Activated CD4-positive, alpha-beta T cell treated with anti-CD3 and anti-CD28 coated beads for 4 hours (primary cell): ENCODE measurements at regions not wholly inside any gene's neighbourhood (a gene's known extent, or its start where the extent isn't known, plus 50 kb on each side); places are given as distances from the start of the nearest gene placed in this dataset.
"Not testable (repeated sequence)": the region's sequence is repeated elsewhere in the genome, so short reads cannot be mapped to it uniquely, and the experiment has no call there.

ENCODE experiments used
- DNase-seq, 2 donors: peaks; one replicate each; pipeline ENCODE4 v3.0.0-alpha.2; 2020

GRCh38 chr20:48141660-48142515 is 356.6 kb upstream of the SULF2 start:
- DNase-seq = no peak

DNA sequence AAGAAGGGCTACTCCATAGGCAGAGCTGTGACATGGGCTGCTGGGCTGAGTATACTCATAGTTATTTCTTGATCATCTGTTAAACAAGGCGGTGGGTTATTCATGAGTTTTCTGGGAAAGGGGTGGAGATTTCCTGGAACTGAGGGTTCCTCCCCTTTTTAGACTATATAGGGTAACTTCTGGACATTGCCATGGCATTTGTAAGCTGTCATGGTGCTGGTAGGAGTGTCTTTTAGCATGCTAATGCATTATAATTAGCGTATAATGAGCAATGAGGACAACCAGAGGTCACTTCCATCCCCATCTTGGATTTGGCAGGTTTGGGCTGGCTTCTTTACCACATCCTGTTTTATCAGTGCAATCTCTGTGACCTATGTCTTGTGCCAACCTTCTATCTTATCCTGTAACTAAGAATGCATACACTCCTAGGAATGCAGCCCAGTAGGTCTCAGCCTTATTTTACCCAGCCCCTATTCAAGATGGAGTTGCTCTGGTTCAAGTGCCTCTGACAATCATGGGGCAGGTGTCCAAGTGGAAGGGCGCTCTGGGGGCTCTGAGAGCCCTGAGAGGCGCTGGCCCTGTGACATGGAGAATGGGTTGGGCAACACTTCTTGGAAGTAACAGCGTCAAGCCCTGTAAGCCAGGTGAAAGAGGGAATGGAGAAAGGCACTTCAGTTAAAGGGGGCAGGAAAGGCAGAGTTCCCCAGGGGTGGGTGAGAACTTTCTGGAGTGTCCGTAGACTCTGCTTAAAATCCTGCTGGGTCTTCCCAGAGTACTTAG is 354.2 kb upstream of the SULF2 start:
- no peak for DNase-seq

- DNase-seq = no peak
These were observed 347.6 kb upstream of the SULF2 start for GRCh38 chr20:48132834-48133233.

DNA sequence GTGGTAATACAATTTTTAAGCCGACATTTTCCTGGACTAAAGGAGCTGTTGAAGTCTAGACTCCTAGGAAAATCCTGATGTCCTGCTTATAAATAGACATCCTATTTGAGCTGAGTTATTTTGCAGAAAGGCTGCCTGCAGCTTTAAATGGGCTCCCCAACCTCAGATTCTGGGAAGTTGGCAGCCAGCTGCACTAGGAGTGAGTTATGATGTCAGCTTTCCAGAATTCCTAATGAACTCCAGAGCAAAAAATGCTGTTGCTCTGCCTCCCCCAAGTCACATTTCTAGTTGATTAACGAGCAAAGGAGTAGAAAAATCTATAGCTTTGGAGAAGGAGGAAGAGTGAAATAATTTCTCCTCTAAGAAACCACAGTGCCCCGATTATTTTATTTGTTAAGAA is 346.3 kb upstream of the SULF2 start:
- DNase-seq = no peak

DNA sequence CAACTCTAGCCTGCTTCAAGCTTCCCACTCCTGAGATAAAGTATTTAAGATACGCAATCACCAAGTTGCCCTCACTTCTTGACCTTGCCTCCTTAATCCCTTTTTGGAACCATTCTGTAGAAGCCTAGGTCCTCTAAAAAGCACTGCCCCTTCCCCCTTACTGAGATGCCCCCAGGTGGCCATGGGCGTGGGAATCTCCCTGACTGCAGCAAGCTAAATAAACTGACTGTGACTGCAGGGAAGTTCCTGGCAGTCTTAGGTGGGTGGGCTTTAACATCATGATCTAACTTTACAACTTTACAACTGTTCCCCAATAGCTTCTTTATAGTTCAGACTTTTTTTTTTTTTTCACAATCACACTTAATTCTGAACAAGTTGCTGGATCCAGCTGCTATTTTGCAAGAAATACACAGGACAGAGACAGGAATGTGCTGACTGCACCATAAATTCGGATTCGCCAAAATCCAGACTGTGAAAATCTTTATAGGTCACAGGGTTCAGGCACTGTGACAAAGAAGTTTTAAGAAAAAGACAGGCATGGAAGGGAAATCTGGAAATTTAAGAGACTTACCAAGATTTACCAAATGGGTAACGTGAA is 344.2 kb upstream of the SULF2 start:
- no peak for DNase-seq

DNA sequence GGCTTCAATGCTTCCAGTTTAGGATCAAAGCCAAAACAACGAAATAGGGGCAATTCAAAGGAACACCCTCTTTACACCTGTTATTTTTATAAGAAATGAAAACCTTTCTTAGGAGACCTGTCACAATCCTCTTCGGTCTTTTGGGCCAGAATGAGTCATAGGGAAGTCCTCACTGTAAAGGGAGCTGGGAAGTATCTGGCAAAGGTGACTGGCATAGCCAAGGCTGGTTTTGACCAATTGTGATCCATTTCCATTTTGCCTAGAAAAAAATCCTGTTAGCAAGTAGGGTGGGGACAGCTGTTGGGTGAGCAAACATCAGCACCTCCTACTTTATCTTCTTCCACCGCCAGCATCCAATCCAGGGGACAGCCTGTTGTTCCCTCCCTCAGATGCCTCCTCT is 343.2 kb upstream of the SULF2 start:
- DNase-seq = no peak

DNA sequence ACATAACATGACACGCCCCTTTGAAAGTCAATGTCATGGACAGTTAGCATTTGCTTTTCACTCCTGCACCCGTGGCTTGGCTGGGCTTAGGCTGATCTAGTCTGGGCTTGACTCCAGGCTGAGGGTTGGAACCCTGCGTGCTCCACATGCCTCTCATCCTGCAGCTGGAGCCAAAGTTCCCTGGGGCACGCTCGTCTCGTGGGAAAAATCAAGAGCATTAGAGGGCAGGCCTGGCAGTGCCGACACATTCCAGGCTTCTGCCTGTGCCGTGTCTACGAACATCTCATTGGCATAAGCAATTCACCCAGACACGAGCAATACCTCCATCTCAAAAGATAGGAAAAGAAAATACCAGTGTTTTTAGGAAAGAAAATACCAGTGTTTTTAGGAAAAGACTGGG is 342.7 kb upstream of the SULF2 start:
- not testable (repeated sequence) for DNase-seq

DNA sequence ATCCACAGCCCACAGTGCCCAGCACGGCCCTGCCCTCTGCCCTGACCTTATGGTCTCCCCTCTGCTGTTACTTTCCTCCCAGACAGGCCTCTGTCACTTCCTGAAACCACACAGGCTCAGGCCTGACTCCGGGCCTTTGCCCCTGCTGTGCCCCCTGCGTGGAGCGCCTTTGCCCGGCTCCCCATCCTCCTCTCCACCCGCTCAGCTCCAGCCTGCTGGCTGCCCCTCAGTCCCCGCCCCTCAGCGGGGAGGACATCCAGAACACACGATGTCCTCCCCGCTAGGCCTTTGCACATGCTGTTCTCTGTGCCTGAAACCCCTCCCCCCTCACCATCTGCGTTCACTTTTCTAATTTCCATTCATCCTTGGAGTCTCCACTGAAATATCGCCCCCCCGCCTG is 341.9 kb upstream of the SULF2 start:
- DNase-seq = not testable (repeated sequence)

GRCh38 chr20:48126227-48126740 is 341.0 kb upstream of the SULF2 start:
- no peak for DNase-seq

- no peak for DNase-seq
These were observed 339.7 kb upstream of the SULF2 start for GRCh38 chr20:48124960-48125359.

- no peak for DNase-seq
These were observed 339.0 kb upstream of the SULF2 start for GRCh38 chr20:48124181-48124782.

GRCh38 chr20:48120120-48120519 is 334.8 kb upstream of the SULF2 start:
- DNase-seq = no peak

DNA sequence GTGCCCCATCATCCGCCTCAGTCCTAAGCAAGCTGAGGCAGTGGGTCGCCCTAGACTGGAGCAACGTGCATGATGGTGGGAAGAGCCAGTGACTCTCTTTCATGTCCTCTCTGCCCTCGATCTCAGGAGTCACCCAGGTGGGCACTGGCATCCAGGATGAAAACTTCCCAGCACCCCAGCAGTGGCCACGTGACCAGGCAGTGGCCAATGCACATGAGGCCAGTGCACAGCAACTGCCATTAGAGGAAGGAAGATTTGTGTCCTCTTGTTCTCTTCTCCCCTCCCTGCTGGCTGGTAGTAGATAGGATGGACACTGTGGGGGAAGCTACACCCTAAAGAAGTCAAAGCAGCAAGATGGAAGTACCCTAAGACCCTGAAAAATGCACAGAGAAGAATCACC is 334.1 kb upstream of the SULF2 start:
- not testable (repeated sequence) for DNase-seq

DNA sequence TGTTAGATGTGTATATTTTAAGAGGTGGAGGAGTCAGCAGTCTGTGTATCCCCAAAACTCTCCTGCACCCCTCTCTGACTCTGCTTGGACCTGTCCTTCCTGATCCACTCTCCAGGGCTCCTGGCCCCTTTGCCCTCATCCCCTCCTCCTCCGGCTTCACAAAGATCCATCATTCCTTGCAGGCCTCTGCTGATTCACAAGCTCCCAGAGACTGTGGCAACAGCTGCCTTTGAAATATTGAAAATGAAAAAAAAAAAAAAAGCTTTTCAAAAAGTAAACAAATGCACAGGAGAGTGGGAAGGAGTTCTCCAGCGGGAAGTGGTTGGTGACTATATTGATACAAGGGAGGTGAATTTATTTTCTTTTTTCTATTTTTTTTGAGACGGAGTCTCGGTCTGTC is 330.2 kb upstream of the SULF2 start:
- no peak for DNase-seq

- no peak for DNase-seq
These were observed 322.3 kb upstream of the SULF2 start for GRCh38 chr20:48107560-48107959.

DNA sequence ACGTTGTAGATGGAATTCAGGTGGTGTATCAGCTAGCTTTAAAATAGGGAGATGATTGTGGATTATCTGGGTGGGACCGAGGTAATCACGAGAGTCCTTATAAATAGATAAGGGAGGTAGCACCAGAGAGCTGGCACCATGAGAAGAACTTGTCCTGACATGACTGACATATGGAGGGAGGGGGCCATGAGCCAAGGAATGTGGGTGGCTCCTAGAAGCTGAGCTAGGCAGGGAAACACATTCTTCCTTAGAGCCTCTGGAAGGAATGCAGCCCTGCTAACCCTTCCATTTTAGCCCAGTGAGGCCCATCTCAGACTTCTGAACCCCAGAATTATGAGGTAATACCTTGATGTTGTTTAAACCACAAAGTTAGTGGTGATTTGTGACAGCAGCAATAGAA is 321.1 kb upstream of the SULF2 start:
- no peak for DNase-seq

DNA sequence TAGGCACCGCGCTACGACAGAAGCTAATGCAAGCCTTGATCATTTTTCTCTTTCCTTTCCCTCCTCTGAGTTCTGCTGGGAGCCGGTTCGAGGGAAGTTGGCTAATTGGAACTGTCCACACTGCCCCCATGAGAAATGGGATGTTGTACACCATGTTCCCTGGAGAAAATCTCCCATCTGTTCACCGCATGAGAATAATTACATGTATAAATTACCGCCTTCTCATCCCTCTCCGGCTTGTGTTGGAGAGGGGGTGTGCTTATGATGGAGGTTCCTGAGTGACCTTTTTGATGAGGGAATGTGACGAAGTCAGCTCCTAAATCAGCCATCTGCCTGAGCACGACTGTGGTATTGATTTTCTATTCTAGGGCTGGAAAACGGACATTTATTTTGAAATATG is 320.2 kb upstream of the SULF2 start:
- DNase-seq = no peak

DNA sequence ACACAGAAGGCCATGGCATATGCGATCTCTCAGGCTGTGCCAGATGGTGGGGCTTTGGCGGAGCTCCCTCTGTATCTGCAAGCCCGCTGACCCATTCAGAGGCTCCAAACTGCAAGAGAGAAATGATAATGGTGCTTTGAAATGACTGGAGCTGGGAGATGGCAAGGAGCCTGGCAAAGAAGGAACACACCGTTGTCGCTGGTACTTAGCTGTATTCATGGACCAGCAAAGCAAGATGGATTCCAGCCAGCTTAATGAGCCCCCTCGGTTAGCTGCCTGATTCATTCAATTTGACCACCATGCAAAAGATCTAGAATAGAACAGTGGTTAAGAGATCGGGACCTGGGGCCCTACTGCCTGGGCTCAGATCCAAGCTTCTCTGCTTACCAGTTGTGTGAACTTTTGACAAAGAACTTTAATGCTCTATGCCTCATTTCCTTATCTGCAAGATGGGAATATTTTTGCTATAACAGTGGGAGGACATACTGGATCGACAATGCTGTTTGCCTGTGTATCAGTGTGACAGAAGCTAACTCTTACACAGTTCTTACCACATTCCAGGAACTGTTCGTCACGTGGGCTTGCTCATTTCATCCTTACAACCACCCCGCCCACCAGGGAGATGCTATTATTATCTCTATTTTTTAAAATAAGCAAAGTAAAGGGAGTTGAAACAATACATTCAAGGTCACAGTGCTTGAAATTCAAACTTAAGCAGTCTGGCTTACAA is 317.8 kb upstream of the SULF2 start:
- no peak for DNase-seq

DNA sequence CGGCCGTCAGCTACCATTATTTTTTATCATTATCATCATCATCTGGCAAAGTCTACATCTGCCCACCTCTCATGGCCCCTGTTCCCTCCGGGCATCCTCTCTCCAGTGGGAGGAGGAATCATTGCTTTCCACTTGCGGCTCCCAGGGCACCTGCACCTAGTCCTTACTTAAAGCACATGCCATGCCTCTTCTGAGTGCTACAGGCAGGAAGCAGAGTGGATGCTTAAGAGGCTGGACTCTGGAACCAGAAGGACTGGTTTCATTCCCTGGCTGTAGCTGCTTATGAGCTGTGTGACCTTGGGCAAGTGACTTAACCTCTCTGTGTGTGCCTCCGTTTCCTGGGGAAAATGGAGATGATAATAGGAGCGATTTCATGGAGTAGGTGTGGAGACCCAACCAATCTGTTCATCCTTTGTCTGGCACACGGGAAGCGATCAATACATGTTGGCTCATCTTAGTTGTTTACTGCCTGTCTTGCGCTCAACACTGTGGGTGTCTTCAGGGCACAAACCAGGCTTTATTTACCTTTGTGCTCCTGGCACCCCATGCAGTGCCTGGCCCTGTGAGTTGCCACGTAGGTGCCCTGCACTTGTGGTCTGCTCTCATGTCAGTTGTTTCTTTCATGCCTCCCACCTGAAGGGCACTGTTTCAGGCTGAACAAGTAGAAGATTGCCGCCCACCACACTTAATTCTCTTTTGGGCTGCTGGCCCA is 317.0 kb upstream of the SULF2 start:
- DNase-seq = no peak

- DNase-seq = no peak
These were observed 315.2 kb upstream of the SULF2 start for GRCh38 chr20:48100483-48100882.

DNA sequence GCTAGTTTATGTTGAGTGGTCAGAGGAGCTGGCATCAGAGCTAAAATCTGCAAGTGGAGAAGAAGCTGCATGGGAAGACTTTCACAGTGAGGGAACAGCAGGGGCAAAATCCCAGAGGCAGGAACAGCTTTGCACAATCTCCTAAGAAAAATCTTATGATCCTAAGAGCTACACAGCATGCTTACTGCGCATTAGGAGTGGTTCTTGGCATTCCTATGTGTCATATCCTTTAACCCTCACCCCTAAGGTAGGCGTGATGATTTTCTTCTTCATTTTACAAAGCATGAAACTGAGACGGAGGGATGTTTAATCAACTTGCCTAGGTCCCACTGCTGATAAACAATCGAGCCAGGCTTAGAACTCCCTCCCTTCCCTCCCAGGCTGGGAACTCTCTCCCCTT is 313.6 kb upstream of the SULF2 start:
- no peak for DNase-seq

DNA sequence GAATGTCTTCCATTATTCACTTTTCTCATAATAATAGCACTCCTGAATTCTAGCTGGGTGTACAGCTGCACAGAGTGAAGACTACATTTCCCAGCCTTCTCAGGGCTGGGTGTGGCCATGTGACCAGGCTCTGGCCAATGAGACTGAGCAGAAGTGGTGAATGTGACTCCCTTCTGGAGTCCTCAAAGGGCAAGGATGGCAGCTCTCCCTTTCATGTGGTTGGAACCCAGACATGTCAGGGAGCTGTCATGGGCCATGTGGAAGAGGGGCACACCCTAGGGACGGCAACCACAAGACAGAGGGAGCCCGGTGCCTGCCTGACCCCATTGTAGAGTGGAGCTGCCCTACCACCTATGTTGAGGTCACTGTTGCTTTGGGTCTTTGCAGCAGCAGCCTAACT is 312.8 kb upstream of the SULF2 start:
- no peak for DNase-seq
